GM12872 (cell line): ENCODE measurements at regions not wholly inside any gene's neighbourhood (a gene's known extent, or its start where the extent isn't known, plus 50 kb on each side); places are given as distances from the start of the nearest gene placed in this dataset.

Experiments
- TF ChIP-seq, protein P1 (sequence below): IDR thresholded peaks from 3 replicates; pipeline ENCODE4 v1.5.1; 2011; ENCODE audit warnings: low read depth, mild to moderate bottlenecking, low read length, moderate library complexity; ENCODE audit not compliant: insufficient read depth

DNA sequence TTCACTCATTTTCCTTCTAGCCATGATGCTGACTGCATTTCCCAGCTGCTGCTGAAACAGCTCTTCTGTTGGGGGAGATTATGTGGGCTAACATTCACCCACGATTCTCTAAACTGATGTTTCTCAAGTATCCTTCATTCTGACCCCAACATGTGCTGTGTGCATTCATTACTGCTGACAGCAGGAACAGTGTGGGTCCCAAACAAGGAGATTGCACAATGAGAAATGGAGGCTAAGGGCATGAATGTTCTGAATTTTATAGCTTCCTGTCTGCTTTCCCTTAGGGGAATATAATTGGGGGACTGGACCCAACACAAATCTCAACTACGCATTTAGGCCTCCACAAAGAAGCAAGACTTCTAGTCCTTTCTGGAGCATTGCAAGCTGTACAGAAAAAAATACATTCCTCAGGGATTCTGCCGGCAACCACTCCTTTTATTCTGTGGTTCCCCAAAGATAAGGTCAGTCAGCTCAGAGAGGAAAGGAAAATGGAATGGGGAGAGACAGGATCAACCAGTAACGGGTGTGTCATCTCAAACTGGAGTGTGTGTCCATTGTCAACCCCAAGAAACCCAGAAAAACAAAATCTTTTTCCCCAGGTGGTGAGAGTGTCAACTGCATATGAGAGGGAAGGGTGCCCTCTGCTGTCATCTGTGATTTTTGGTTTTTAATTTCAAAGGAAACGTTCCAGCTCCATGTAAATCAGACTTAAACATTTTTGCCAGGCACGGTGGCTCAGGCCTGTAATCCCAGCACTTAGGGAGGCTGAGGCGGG, 81.5 kb upstream of the EGFL6 start:
- TF ChIP-seq, protein P1, sequence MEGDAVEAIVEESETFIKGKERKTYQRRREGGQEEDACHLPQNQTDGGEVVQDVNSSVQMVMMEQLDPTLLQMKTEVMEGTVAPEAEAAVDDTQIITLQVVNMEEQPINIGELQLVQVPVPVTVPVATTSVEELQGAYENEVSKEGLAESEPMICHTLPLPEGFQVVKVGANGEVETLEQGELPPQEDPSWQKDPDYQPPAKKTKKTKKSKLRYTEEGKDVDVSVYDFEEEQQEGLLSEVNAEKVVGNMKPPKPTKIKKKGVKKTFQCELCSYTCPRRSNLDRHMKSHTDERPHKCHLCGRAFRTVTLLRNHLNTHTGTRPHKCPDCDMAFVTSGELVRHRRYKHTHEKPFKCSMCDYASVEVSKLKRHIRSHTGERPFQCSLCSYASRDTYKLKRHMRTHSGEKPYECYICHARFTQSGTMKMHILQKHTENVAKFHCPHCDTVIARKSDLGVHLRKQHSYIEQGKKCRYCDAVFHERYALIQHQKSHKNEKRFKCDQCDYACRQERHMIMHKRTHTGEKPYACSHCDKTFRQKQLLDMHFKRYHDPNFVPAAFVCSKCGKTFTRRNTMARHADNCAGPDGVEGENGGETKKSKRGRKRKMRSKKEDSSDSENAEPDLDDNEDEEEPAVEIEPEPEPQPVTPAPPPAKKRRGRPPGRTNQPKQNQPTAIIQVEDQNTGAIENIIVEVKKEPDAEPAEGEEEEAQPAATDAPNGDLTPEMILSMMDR: peak; percentile 43; the same call in 1 of the 3 replicates

DNA sequence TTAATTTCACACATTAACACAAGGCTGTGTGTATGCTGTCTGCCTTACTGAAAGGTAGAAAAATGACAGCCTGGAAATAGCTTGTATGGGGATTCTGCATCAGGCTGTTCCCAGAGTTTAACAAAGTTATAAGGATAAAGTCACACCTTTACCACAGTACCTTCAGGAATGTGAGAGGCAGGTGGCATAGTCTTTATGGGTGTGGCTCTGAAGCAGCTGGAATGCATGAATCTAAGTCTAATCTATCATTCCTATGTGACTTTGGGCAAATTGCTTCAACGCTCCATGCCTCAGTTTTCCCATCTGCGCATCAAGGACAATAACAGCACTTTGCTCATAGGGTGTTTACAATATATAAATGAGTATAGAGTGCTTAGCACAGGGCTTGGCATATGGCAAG, 84.2 kb upstream of the EGFL6 start:
- TF ChIP-seq, protein P1: no peak

DNA sequence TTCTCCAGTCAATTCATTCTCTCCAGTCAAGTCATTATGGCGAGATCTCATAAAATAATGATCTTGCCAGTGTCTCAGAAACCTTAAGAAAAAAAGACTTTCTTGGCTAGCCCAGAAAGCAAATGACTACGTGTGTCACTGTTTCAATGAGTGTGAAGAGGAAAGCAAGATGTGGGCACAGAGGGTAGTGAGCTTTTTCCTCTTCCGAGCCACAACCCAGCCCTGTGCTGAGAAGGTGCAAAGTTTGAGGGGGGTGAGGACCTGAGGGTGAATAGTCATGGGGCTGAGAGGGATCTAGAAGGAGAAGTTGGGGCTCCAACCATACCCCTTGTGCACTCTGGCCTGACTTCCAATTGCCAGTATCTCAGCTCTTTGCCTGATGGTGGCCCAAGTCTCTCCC, 85.6 kb upstream of the EGFL6 start:
- TF ChIP-seq, protein P1: no peak

DNA sequence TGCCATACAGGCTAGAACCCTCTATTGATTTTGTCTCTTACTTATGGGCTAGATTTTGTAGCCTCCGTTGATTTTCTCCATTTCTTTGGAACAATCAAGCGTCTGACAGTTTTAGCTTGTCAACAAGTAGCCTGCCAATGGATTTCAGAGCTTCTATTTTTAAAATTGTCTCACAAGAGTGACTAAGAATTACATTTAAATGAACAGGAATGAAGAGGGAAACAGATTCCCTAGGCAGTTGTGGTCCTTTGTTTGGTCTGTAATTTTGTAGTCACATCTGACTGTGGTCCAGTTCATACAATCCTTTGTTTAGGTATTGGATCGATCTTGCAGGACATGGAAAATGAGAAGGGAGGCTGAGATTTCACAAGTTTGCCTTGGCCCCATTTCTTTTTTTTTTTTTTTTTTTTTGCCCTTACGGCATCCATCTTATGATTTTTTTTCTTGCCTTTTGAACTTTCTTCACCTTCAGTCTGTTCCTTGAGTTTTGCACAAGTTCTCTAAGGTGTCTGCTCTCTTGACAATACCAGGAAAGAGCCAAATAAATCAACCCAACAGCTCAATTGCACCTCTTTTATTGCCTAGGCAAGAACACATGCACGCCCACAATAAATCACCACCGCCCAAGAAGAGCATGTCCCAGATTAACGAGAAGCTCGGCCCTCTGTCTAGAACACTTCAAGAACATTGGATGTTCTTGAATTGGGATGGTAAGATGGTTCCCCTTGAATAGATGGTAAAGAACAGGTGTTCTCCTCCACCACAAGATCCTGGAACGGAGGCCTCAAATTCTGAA, 86.5 kb upstream of the EGFL6 start:
- TF ChIP-seq, protein P1: no peak

DNA sequence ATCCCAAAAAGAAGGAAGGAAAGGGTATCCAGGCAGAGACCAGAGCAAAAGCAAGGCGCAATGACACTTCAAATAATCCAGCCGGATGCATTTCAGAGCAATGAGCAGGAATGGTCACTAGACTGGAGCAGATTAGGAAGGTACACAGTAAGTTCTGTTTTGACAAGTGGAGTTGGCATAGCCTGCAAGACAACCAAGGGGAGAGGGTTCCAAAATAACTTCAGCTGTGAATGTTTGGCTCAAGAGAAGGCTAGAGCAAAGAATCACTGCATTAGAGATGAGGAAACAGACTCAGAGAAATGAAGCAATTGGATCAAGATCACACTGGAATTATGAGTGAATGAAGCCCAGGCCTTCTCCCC, 90.0 kb upstream of the EGFL6 start:
- TF ChIP-seq, protein P1: no peak

DNA sequence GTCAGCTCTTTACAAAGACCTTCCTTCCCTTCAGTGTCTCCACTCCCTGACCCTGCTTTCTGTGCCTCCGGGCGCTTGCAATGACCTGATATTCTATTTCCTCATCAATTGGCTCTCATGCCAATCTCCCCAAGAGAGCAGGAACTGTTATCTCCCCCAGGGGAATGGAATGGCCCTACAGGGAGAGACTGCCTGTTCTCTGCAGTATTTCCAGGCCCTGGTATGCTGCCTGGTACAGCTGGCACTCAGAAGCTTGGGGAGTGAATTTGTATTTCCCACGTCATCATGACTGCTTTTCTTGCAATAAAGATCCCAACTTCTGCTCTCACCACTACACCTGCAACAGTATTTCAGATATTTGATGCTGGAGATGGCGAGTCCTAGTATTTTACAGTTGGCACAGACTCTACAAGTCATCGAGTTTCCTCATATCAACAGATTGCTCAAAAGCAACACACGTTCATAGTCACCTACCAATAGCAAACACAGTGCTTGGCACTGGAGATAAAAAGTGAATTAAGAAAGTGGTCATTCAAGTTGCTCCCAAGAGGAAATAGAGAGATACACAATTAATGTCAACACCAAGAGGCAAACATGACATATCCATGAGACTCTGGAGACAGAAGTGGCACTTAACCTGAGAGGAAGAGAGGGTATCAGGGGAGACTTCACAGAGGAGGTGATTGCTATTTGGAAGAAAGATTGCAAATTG, 90.5 kb upstream of the EGFL6 start:
- TF ChIP-seq, protein P1: no peak

DNA sequence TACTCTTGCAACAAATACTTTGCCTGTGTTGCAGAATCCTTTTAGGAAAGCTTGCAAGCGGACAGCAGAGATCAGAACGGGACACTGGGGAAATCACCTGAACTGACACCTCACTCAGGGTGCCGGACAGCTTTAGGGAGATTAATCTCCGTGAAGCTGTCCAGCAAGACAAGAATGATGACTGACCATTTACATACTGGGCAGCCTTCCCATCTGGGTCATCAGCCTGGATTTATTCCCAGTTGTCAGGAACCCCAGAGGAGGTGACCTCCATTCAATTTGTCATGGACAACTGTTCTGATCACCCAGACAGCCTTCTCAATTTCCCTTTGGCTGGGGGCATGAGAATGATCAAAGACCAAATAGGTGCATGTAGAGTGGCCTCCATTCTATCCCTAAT, 93.0 kb upstream of the EGFL6 start:
- TF ChIP-seq, protein P1: no peak
